ENCODE measurements at regions not wholly inside any gene's neighbourhood (a gene's known extent, or its start where the extent isn't known, plus 50 kb on each side); places are given as distances from the start of the nearest gene placed in this dataset.
"Not testable (repeated sequence)": the region's sequence is repeated elsewhere in the genome, so short reads cannot be mapped to it uniquely, and the experiment has no call there.

DNA sequence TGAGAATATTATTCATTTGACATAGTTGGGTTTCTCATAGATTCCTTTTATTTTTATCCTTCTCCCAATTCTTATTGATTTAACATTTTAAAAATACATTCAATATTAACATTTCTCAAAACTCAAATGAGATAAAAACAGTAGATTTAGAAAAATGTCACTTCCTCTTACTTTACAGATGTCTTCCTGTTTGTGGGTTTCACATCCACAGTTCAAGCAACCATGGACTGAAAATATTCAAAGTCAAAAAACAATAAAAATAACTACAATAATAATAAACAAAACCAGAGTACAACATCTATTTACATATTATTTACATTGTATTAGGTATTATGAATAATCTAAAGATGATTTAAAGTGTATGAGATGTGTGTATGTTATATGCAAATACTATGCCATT lies 111.3 kb upstream of the SLC16A7 start:
- no peak overlapping the region for H3K27ac ChIP-seq

GRCh38 chr12:59474236-59474635 lies 121.6 kb upstream of the SLC16A7 start:
- H3K27ac ChIP-seq: not testable (repeated sequence)

More for the DNA sequence above, 111.3 kb upstream of the SLC16A7 start:
- TF ChIP-seq CTCF (IDR thresholded peaks at IDR 0.05) (no peak), ZFX (IDR thresholded peaks at IDR 0.05; ENCODE audit: borderline replicate concordance) (no peak)

- TF ChIP-seq ZFX (IDR thresholded peaks at IDR 0.05; ENCODE audit: borderline replicate concordance): no peak
- no peak for TF ChIP-seq CTCF (IDR thresholded peaks at IDR 0.05)
- no peak overlapping the region for H3K27ac ChIP-seq
Observed at GRCh38 chr12:59472273-59472672, 123.6 kb upstream of the SLC16A7 start.

DNA sequence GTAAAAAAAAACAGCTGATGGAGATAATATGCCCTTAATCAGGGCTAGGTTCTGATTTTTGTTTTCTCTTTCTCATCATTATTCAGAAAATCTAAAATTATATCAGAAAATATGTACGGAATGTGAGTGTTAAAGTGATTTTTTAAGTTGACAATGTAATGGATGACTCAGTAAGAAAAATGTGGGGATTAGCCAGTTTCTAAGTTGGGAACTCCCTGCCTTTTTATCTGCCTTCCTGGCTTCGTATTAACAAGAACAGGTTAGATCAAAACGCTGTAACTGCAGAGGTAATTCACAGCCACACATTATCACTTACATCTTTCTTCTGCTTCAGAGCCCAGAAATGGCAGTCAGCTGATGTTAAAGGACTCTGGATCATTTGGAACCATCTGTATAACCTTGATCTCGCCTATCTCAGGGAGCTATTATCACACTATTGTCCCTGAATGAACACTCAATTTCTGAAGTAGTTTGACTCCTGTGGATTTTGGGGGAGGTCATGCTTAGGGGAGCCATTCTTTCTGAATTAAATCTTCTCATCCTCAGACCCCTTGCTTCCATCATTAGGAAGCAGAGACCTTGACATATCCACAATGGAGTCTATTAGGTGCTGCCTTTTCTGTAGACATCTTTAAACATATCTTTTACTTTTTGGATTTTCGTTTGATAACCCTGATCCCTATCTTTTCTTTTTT lies 135.7 kb upstream of the SLC16A7 start:
- H3K27ac ChIP-seq: no peak overlapping the region
- TF ChIP-seq CTCF (IDR thresholded peaks at IDR 0.05) (no peak), ZFX (IDR thresholded peaks at IDR 0.05; ENCODE audit: borderline replicate concordance) (no peak)

GRCh38 chr12:59453475-59453874 lies 142.4 kb upstream of the SLC16A7 start:
- no peak overlapping the region for H3K27ac ChIP-seq
- no peak for TF ChIP-seq ZFX (IDR thresholded peaks at IDR 0.05; ENCODE audit: borderline replicate concordance)
- no peak for TF ChIP-seq CTCF (IDR thresholded peaks at IDR 0.05)

DNA sequence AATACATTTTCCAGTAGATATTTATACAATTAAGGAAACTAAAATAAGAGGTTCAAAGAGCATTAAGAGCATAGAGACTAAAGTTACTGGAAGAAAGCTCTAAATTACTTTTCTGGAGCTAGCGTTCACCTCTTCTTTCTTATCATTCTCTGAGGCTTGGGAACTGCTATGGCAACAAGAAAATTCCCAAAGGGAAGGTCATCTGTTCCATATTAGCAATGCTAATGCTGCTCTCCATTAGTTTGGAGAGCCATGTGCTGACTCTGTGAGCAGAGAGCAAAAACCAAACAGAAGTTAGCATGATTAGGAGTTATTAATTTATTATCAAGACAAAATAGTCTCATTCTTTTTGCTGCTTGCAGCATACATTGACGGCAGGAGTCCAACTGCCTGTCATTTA lies 143.1 kb upstream of the SLC16A7 start:
- no peak for TF ChIP-seq ZFX (IDR thresholded peaks at IDR 0.05; ENCODE audit: borderline replicate concordance)
- no peak for TF ChIP-seq CTCF (IDR thresholded peaks at IDR 0.05)
- H3K27ac ChIP-seq: no peak overlapping the region

DNA sequence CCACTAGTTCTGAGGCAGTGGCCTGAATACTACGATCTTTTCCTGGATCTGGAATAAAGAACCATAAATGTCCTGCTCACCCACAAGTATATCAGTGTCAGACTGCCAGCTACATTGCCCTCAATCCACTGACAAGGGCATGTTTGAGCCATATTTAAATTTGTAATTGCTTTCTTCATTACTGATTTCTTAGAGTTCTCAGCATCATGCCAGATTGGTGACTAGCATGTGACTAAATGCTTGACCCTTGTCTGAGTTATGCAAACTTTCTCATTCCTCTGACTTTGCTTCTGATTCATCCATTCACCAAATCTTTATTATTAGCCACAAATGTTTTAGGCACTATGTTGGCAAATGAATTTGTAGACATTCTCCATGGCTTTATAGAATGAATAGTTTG lies 143.6 kb upstream of the SLC16A7 start:
- H3K27ac ChIP-seq: no peak overlapping the region

More for the DNA sequence above, 143.6 kb upstream of the SLC16A7 start:
- TF ChIP-seq ZFX (IDR thresholded peaks at IDR 0.05; ENCODE audit: borderline replicate concordance) (no peak), CTCF (IDR thresholded peaks at IDR 0.05) (no peak)

Measured in 22Rv1 (cell line).